SU-DHL-6 (cell line): ENCODE measurements at regions not wholly inside any gene's neighbourhood (a gene's known extent, or its start where the extent isn't known, plus 50 kb on each side); places are given as distances from the start of the nearest gene placed in this dataset.

Experiments
- CTCF ChIP-seq: fragments of 200-600 bp; sonication (generic); IDR thresholded peaks from one replicate; pipeline ENCODE4 v1.5.1; 2017; ENCODE audit warnings: antibody characterized with exemption, mild to moderate bottlenecking, low read length, moderate library complexity; ENCODE audit not compliant: insufficient read depth, poor library complexity, severe bottlenecking
- EZH2phosphoT487 ChIP-seq: fragments of 200-600 bp; sonication (generic), shearing (Covaris generic); conservative IDR thresholded peaks from 2 replicates; pipeline ENCODE4 v1.6.1; 2018; ENCODE audit warnings: mild to moderate bottlenecking, antibody characterized with exemption, low read length, moderate library complexity, mixed read lengths

- TF ChIP-seq CTCF (no peak), EZH2phosphoT487 (no peak)
Observed at GRCh38 chr4:100079264-100079663, 111.0 kb downstream of the DDIT4L start.
